Stimulated activated CD8-positive, alpha-beta memory T cell treated with anti-CD3 and anti-CD28 coated beads, Interleukin-12 subunit alpha, Interleukin-12 subunit beta, amount 100 ng/mL, for 24 hours (primary cell): ENCODE measurements at regions not wholly inside any gene's neighbourhood (a gene's known extent, or its start where the extent isn't known, plus 50 kb on each side); places are given as distances from the start of the nearest gene placed in this dataset.

Source experiments
- DNase-seq: peaks from one replicate; pipeline ENCODE4 v3.0.0-alpha.2; 2020; ENCODE audit errors: extremely low read depth

DNA sequence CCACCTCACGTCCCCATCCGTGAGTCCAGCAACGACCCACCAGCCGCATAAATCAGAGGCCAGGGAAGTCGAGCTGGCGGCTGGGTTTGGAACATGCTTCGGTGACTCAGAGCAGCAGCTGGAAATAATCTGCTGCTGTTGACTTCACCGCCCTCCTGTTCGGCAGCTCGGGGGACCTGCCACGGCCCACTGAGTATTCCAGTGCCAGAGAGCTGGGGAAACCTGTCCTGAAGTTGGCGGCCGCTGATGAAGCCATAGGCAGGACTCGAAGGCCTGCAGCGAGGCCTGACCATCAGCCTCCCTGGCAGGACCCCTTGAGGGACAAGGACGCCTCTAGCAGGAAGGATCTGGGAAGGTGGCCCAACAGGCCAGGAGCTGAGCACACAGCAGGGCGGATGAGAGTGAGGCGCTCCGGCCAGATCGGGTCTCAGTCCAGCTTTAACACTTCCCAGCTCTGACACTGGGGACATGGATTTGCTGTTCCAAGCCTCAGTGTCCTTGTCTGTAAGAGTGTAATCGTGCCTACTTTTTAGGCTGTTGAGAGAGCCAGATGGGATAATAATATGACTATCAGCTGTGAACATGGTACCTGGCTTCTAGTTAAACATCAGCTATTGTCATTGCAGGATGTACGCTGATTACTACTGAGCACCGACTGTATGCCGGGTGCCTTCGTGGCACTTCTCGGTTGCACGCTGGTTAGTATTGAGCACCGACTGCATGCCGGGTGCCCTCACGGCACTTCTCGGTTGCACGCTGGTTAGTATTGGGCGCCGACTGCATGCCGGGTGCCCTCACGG, 50.4 kb upstream of the CIBAR2 start:
- no peak for DNase-seq

DNA sequence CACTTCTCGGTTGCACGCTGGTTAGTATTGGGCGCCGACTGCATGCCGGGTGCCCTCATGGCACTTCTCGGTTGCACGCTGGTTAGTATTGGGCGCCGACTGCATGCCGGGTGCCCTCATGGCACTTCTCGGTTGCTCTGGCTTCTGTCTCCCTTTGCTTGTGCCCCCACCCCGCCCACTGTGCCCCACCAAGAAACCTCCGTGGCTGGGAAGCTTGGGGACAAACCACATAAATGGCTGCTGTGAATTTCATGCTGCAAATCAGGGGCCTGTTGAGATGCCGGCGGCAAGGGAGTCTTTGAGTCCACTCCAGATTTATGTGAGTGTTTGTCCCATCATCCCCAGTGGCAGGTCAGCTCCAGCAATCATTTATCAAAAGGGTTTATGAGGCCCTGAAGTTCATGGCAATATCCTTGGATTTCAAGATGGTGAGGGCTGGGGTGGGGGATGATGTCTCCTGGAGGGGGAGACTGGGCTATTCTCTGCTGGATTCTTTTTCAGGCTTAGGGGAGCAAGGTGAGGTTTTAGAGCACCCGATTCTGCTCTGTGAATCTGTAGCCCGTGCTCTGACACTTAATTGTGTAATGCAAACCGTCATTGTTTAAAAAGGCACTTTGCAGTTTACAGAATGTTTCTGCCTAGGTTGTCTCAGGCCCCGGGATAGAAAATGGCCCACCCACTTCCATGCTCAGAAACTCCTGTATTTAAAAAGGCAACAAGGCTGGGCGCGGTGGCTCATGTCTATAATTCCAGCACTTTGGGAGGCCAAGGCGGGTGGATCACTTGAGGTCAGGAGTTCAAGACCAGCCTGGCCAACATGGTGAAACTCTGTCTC, 51.2 kb upstream of the CIBAR2 start:
- DNase-seq: no peak

DNA sequence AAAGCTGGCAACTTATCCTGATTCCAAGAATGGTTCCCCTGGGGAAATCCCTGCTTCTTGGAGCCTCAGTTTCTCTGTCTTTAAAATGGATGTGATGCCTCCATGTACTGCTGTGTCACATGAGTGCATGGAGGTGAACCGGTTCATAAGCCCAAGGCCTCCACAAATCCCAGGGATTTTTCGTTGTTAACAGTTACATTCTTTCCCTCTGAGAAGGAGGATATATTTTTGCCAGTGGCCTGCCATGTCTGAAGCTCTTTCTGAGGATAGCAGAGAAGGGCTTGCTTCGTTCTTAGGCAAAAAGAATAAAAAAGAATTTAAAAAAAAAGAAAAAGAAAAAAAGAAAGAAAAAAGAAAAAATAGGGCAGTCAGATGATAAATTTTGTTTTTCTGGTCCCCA, 52.2 kb upstream of the CIBAR2 start:
- no peak for DNase-seq

DNA sequence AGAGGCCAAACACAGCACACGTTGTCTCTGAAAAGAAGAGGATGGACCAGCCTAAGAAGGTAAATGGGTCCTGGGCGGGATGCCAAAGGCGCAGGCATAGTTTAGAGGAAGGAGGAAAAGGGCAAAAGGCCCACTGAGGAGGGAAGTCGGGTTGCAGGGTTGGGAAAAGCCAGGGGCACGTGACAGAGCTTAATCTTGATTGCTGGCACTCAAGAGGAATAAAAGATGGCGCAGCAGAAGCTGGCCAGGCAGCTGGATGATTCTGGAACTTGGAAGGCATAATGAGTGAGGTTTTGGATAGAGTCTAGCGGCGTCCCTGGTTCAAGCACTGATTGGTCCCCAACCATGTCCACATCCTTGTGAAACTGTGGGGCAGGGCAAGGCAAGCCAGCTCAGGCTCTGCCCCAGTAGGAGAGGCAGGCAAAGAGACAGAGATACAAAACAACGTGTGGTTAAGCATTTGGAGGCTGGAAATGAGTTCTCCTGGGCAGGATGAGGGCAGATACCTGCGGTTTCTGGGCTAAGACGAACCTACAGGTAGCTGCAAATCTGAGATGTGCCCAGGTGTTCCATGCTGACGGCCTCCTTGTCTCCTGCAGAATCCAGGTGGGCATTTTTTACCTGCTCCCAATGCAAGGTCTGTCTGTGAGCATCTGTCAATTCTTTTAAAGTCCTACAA, 52.7 kb upstream of the CIBAR2 start:
- DNase-seq: no peak

DNA sequence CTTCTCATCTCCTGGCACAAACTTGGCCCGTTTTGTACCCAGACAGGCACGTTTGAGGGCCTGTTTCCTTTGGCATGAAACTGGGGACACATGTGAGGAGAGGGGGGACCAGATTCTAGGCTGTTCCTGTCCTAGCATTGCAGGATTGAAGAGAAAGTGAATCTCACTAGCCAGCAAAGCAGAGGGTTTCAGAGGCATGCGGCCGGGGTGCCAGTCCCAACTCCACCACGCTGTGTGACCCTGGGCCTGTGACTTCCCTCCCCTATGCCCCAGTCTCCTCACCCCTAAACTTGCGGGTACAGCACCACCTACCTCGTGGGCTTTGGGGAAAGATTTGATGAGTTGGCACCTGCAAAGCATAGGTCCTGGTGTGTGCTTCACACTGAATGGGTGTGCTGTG, 53.5 kb upstream of the CIBAR2 start:
- no peak for DNase-seq

DNA sequence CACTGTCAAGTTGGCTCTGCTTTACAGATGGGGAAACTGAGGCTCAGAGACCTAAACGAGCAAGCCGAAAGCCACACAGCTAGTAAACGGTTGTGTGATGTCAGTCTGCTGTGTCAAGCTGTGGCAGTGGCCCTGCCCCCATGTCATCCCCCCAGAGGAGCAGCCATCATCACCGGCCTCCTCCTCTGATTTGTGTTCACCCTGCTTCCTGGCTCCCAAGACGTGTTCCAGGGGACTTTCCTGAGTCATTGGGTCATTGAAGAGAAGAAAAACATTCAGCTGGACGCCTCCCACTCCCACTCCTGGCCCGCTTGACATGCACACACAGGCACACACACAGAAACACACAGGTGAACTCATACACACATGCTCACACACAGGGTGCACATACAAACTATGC, 54.0 kb upstream of the CIBAR2 start:
- DNase-seq: no peak

DNA sequence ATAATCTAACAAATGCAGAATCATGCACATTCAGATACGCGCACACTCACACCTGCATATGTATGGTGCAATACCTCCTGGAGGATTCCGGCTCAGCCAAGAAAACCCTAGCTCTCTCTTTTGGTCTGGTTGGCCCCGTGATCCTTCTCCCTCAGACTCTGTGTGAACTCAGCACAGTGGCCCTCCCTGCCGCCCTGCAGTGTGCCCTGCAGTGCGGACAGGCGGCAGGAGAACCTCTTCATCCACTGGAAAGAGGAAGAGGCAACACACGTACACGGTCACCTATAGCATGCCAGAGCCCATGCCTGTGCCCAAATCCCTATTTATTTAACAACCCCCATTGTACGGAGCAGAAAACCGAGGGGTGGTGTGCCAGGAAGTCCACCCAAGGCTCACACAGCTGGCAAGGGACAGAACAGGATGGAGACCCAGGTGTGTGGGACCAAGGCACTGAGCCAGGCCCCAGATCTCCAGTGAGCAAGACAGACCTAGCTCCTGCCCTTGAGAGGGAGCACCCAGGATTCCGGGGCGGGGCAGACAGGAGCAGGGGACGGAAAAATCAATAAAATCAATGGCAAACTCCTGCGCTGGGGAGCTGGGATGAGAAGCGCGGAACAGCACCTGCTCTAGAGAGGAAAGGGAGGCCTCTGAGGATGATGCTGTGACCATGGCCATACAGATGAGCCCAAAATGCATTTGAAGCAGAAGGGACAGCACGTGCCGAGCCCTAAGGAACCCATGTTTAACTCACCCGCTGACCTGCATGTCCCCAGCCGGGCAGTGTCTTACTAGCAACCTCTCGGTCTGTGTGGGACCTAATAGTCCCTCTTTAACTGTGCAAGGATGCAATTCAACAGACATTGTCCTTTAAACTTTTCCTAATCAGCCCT, 54.7 kb upstream of the CIBAR2 start:
- DNase-seq: no peak

DNA sequence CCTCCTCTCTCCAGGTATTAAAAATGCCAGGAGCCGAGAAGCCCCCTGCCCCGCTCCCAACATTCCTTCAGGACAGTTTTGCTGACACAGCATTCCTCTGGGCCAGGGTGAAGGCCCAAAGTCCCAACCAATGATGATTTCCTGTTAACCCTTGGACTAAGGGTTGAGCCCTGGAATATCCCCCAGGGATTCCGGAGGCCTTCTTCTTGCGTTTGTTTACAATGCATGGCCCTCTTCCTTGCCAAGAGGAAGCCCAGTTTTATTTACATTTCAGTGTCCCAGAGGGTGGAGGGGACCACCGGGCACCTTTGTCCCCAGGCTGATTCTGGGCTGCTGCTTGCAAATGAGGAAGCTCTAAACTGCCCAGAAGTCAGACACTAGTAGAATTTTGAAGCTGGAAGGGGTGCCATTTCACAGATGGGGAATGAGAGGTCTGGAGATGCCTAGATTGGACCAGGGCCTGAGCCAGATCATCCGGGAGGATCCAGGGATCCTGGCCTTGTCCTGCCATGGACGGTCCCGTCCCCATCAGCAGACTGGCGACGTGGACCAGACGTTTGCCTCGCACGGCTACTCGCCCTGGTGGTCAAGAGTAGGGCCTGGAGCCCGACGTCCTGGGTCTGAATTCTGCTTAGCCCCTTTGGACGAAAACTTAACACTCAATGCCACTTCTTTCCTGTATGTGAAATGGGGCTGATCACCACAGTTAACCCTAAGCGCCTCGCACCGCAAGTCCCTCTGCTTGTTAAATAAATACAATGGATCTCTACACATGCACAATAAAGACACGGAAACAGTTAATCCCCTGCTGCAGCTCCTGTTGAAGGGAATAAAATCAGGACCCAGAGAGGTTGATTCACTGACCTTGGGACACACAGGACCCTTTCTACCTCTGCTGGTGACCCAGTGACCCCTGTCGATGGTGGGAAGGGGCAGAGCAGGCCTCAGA, 55.6 kb upstream of the CIBAR2 start:
- DNase-seq: no peak

DNA sequence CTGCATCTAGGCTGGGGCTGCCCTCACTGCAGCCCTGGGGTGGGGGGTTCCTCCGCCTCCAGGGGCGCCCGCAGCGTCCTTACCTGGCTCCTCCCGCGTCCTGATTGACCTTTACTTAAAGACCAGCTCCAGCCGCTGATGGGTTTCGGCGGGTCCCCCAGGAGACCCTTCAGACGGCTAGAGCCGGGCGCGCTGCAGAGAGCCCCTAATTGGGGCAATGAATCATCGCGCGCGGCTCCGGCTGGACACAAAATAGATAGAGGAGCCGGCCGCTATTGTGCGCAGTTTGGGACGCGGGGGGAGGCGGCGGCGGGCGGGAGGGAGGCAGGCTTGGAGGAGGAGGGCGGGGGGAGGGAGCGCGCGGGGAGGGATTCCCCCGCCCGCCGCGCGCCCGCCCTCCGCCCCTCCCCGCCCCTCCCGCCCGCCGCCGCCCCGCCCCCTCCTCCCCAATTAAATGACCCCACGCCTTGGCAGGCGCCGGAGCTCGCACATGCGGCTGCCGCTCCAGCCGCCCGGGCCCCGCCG, 56.5 kb upstream of the CIBAR2 start:
- DNase-seq: no peak

DNA sequence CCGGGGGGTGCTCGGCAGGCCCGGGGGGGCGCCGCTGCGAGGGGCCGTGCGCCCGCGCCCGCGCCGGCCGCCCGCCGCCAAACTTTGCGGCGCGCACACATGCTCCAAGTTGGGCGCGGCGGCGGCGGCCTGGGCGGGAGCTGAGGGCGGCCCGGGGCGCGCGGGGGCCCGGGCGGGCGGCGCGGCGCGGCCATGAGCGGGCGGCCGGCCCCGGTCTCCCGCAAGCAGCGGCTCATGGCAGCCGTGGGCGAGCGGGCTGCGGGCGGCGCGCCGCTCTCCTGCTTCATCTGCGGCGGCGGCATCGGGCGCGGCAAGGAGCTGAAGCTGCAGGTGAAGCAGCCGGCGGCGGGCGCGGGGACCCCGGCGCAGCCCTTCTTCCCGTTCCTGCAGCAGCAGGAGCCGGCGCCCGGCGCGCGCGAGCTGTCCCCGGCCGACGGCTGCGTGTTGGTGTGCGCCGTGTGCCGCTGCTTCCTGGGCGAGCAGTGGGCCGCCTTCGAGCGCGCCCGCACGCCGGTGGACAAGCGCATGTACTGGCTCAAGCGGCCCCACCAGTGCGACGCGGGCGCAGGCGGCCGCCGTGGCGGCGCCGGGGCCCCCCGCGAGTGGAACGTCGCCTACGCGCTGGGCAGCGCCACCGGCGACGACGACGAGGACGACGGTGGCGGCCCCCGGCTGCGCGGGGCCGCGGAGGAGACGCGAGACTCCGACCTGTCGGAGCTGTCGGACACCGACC, 57.2 kb upstream of the CIBAR2 start:
- no peak for DNase-seq

DNA sequence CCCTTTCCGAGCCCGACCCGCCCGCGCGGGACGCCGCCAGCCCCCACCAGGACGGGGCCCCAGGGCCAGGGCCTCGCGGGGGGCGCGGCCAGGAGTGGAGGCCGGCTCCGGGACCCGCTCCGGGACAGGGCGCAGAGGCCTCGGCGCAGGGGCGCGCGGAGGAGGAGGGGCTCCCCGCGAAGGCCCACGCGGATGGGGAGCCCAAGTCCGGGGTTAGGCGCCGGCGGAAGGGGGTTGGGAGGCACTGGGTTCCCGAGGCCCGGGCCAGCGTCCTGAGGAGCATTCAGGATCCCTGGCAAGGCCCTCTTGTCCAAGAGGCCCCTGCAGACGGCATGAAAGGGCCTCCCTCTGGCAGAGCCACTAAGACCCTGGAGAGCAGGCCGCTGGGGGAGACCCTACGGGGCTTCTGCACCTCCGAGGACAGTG, 57.8 kb upstream of the CIBAR2 start:
- DNase-seq: no peak

DNA sequence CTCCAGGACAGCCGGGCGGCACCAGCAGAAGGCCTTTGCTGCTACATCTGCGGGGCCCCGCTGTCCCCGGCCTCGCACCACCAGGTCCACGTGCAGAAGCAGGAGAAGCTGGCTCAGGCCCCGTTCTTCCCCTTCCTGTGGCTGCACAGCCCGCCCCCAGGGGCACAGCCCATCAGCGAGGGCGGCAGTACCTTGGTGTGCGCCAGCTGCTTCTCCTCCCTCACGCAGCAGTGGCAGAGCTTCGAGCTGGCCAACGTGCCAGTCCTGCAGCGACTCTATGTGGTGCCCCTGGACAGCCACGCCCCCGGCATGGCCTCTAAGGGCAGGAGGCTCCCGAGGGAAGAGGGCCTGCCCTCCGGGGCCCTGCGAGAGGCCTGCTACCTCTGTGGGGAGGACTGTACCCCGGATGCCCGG, 58.3 kb upstream of the CIBAR2 start:
- no peak for DNase-seq

DNA sequence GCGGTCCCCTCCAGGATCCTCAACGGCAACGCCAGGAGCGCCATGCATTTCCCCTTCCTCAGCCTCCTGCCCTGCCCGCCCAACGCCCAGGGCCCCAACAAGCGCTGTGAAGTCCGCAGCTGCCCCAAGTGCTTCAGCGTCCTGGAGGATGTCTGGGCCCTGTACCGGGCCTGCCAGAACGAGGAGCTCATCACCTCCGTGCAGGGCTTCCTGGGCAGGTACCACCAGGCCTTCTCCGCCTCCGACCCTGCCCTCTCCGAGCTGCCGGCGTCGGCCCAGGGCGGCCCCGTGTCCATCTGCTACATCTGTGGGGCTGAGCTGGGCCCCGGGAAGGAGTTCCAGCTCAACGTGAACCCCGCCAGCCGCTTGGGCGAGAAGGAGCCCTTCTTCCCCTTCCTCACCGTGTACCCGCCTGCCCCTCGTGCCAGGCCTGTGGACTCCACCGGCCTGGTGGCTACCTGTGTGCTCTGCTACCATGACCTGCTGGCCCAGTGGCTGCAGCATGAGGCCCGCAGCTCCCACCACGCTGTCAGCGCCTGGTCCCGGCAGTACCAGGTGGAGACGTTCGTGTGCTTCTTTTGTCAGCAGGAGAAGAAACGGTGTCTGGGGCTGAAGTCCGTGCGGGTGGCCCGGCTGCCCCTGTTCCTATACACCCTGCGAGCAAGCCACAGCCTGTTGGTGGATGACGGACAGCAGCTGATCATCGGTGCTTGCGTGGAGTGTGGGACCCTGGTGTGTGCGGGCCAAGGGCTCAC, 58.9 kb upstream of the CIBAR2 start:
- no peak for DNase-seq

DNA sequence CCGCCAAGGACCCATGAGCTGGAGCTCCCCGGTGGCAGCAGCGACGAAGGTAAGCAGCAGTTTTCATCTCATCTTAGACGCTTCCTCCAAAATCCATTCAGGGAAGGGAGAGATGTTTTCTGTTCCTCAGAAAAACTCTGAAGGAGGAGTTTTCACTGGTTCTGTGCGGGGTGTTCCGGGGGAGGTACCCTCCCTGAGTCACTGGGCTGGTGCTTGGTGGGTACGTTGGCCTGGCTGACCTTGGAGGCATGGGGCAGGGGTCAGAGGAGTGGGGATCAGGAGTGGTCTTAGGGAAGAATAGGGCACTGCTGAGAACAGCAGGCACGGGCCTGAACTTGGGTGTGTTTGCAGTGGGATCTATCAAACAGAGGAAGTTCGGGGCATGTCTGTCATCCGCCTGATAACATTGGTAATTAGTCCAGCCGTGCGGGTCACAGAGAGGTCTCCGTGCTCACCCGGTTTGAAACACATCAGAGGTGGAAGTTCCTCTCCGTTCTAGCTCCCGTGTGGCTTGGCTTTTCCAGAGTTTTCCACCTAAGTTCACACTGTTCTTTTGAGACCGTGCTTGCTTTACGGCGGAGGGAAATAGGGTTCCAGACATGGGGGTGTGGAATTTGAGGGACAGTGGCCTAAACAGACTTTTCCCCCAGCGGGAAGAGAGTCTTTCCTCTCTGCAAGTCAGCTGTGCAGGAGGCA, 59.6 kb upstream of the CIBAR2 start:
- no peak for DNase-seq

DNA sequence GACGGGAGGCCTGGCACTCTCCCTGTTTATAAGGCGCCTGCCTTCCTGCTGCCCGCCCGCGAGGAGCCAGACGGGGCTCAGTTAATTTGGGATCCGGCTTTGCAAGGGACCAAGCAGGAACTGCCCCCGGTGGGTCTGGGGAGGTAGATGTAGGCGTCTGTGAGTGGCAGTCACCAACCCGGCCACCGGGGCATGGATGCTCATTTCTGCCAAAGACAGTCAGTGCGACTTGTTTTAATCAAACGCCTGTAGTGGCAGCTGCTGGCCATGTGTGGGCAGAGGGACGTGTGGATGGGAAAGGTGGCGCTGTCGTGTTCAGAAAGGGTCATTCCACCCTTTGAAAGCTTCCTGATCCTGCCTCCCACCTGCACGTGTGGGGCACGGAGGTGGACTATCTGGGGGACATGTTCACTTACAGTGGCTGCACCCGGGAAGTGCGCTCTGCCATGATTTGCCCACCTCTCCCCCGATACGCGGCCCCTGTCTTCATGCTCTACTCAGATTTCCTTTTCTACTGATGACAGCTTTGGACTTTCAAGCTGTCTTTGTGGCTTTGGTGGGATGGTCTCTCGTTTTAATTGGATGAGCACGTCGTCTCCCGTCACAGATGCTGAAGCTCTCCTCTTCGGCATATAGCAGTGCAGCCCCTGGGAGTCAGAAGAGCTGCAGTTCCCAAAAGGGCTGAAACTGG, 60.3 kb upstream of the CIBAR2 start:
- DNase-seq: no peak

DNA sequence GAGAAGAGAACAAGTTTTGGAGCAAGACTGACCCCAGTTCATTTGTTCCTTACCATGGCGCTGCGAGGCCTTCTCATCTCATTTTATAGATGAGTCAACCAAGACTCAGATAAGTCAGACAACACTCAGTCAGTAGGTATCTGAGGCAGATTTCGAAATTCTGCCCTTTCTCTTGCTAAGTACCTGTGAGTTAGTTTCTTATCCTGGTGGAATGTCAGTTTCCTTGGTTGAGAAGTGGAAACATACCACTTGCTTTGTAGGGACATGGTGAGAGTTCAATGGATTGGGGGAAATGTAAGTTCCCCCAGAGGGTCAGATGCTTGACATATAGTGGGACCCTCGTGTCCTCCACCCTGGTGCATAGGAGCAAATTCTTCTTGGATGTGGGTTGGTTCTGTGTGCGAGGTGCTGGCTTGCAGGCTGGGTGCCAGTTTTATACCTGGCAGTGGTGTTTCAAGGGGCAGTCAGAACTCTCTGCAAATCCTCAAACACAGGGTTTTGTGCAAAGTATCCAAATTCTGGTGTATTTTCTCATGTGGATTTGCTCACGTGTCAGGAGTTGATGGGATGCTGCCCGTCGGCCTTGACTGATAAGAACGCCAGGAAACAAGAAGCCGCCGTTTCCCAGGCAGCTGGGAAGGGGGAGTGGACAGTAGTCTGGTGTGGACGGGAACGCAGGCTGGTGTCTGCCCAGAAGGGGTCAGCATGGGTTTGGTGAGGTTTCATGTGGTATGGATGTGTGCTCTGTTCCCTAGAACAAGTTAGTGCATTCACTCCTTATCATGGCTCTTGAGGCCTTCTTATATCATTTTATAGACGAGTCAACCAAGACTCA, 61.1 kb upstream of the CIBAR2 start:
- no peak for DNase-seq
